GM12891 (cell line): ENCODE measurements at regions not wholly inside any gene's neighbourhood (a gene's known extent, or its start where the extent isn't known, plus 50 kb on each side); places are given as distances from the start of the nearest gene placed in this dataset.

Experiments used
- DNase-seq: peaks from one replicate; pipeline ENCODE4 v3.0.0; 2011; ENCODE audit warnings: low spot score; ENCODE audit not compliant: insufficient read length
- FAIRE-seq: peaks from 2 replicates; lab custom pipeline; 2011; peaks lifted over from hg19 to GRCh38; lab: Jason Lieb, UNC
- PAX5 ChIP-seq: IDR thresholded peaks from 2 replicates; pipeline ENCODE4 v1.6.1; 2011; ENCODE audit warnings: low read length, moderate library complexity, mild to moderate bottlenecking; ENCODE audit not compliant: insufficient read depth, severe bottlenecking
- POLR2A ChIP-seq: IDR thresholded peaks from 2 replicates; pipeline ENCODE4 v1.6.1; 2011; ENCODE audit warnings: low read depth, low read length, control low read depth
- POLR2AphosphoS5 ChIP-seq: IDR thresholded peaks from 2 replicates; pipeline ENCODE4 v1.6.1; 2011; ENCODE audit warnings: low read depth, low read length, control low read depth
- POU2F2 ChIP-seq: IDR thresholded peaks from 2 replicates; pipeline ENCODE4 v1.6.1; 2011; ENCODE audit warnings: low read depth, mild to moderate bottlenecking, control low read depth, low read length, moderate library complexity
- SPI1 ChIP-seq: IDR thresholded peaks from 2 replicates; pipeline ENCODE4 v1.6.1; 2011; ENCODE audit warnings: low read depth, low read length, control low read depth
- TAF1 ChIP-seq: IDR thresholded peaks from 2 replicates; pipeline ENCODE4 v1.6.1; 2011; ENCODE audit warnings: low read depth, low read length, control low read depth

GRCh38 chr4:14809203-14809602 is 193.1 kb upstream of the CPEB2 start:
- no peak for FAIRE-seq
- no peak for DNase-seq
- no peak for TF ChIP-seq PAX5
- TF ChIP-seq SPI1, result no peak
- no peak for TF ChIP-seq POU2F2
- no peak for TF ChIP-seq POLR2AphosphoS5
- TF ChIP-seq POLR2A, result no peak
- no peak for TF ChIP-seq TAF1

GRCh38 chr4:14810121-14810520 is 192.2 kb upstream of the CPEB2 start:
- DNase-seq, result no peak
- no peak for FAIRE-seq
- TF ChIP-seq POLR2A, result no peak
- no peak for TF ChIP-seq TAF1
- no peak for TF ChIP-seq POU2F2
- TF ChIP-seq PAX5, result no peak
- TF ChIP-seq POLR2AphosphoS5, result no peak
- TF ChIP-seq SPI1, result no peak

GRCh38 chr4:14810568-14810967 is 191.7 kb upstream of the CPEB2 start:
- no peak for DNase-seq
- TF ChIP-seq PAX5, result no peak
- TF ChIP-seq TAF1, result no peak
- TF ChIP-seq POLR2A, result no peak
- TF ChIP-seq POLR2AphosphoS5, result no peak
- no peak for TF ChIP-seq SPI1
- TF ChIP-seq POU2F2, result no peak
- no peak for FAIRE-seq

GRCh38 chr4:14812101-14812500 is 190.2 kb upstream of the CPEB2 start:
- no peak for FAIRE-seq
- no peak for TF ChIP-seq POU2F2
- TF ChIP-seq TAF1, result no peak
- no peak for TF ChIP-seq POLR2A
- TF ChIP-seq PAX5, result no peak
- TF ChIP-seq SPI1, result no peak
- TF ChIP-seq POLR2AphosphoS5, result no peak
- DNase-seq, result no peak

- TF ChIP-seq POU2F2 (no peak), PAX5 (no peak), POLR2AphosphoS5 (no peak), POLR2A (no peak), TAF1 (no peak), SPI1 (no peak)
- no peak for DNase-seq
- FAIRE-seq, result no peak
Measured at GRCh38 chr4:14816623-14817261, 185.5 kb upstream of the CPEB2 start.

GRCh38 chr4:14824189-14824588 is 178.1 kb upstream of the CPEB2 start:
- FAIRE-seq (no peak), DNase-seq (no peak)
- TF ChIP-seq PAX5 (no peak), POLR2AphosphoS5 (no peak), POLR2A (no peak), SPI1 (no peak), TAF1 (no peak), POU2F2 (no peak)

GRCh38 chr4:14827111-14827510 is 175.2 kb upstream of the CPEB2 start:
- no peak for DNase-seq
- no peak for TF ChIP-seq TAF1
- TF ChIP-seq SPI1, result no peak
- no peak for TF ChIP-seq POLR2AphosphoS5
- TF ChIP-seq POLR2A, result no peak
- no peak for TF ChIP-seq PAX5
- no peak for TF ChIP-seq POU2F2
- FAIRE-seq, result no peak

- DNase-seq (no peak), FAIRE-seq (no peak)
- TF ChIP-seq POU2F2 (no peak), TAF1 (no peak), PAX5 (no peak), POLR2A (no peak), SPI1 (no peak), POLR2AphosphoS5 (no peak)
Measured at GRCh38 chr4:14829795-14830194, 172.5 kb upstream of the CPEB2 start.

- DNase-seq (no peak), FAIRE-seq (no peak)
- TF ChIP-seq PAX5 (no peak), SPI1 (no peak), POU2F2 (no peak), POLR2A (no peak), TAF1 (no peak), POLR2AphosphoS5 (no peak)
Measured at GRCh38 chr4:14831416-14831815, 170.9 kb upstream of the CPEB2 start.

- FAIRE-seq, result no peak
- no peak for DNase-seq
- no peak for TF ChIP-seq POLR2AphosphoS5
- TF ChIP-seq TAF1, result no peak
- TF ChIP-seq PAX5, result no peak
- TF ChIP-seq POU2F2, result no peak
Measured at GRCh38 chr4:14833053-14833452, 169.2 kb upstream of the CPEB2 start.

GRCh38 chr4:14834382-14834781 is 167.9 kb upstream of the CPEB2 start:
- TF ChIP-seq POLR2AphosphoS5 (no peak), TAF1 (no peak), POLR2A (no peak), SPI1 (no peak), POU2F2 (no peak), PAX5 (no peak)
- DNase-seq (no peak), FAIRE-seq (no peak)
